ENCODE measurements at regions not wholly inside any gene's neighbourhood (a gene's known extent, or its start where the extent isn't known, plus 50 kb on each side); places are given as distances from the start of the nearest gene placed in this dataset.
"Not testable (repeated sequence)": the region's sequence is repeated elsewhere in the genome, so short reads cannot be mapped to it uniquely, and the experiment has no call there.

GRCh38 chr17:14459955-14460354, 159.1 kb downstream of the HS3ST3B1 start:
- no peak for DNase-seq

GRCh38 chr17:14458724-14459123, 157.8 kb downstream of the HS3ST3B1 start:
- DNase-seq, result no peak

- no peak for DNase-seq
These were observed 153.9 kb downstream of the HS3ST3B1 start for GRCh38 chr17:14454746-14455145.

GRCh38 chr17:14452856-14453255, 152.0 kb downstream of the HS3ST3B1 start:
- no peak for DNase-seq

- no peak for DNase-seq
These were observed 150.9 kb downstream of the HS3ST3B1 start for GRCh38 chr17:14451729-14452191.

- no peak for DNase-seq
These were observed 147.9 kb downstream of the HS3ST3B1 start for GRCh38 chr17:14448818-14449217.

GRCh38 chr17:14446825-14447224, 145.9 kb downstream of the HS3ST3B1 start:
- DNase-seq, result no peak

- no peak for DNase-seq
These were observed 144.0 kb downstream of the HS3ST3B1 start for GRCh38 chr17:14444915-14445314.

- DNase-seq, result peak; percentile 45
These were observed 142.1 kb downstream of the HS3ST3B1 start for GRCh38 chr17:14442798-14443528.

- no peak for DNase-seq
These were observed 136.3 kb downstream of the HS3ST3B1 start for GRCh38 chr17:14437176-14437575.

GRCh38 chr17:14436266-14436665, 135.4 kb downstream of the HS3ST3B1 start:
- DNase-seq, result peak; percentile 71

GRCh38 chr17:14434506-14434905, 133.6 kb downstream of the HS3ST3B1 start:
- DNase-seq, result peak; percentile 19

- DNase-seq, result no peak
These were observed 131.2 kb downstream of the HS3ST3B1 start for GRCh38 chr17:14432079-14432478.

- DNase-seq, result no peak
These were observed 128.2 kb downstream of the HS3ST3B1 start for GRCh38 chr17:14429084-14429483.

GRCh38 chr17:14428648-14429029, 127.8 kb downstream of the HS3ST3B1 start:
- no peak for DNase-seq

- DNase-seq, result no peak
These were observed 127.2 kb downstream of the HS3ST3B1 start for GRCh38 chr17:14427900-14428647.

- DNase-seq, result not testable (repeated sequence)
These were observed 122.3 kb downstream of the HS3ST3B1 start for GRCh38 chr17:14423156-14423555.

- no peak for DNase-seq
These were observed 116.5 kb downstream of the HS3ST3B1 start for GRCh38 chr17:14417336-14417735.

GRCh38 chr17:14409292-14409691, 108.4 kb downstream of the HS3ST3B1 start:
- no peak for DNase-seq

- DNase-seq, result no peak
These were observed 106.7 kb downstream of the HS3ST3B1 start for GRCh38 chr17:14407541-14407940.

- DNase-seq, result no peak
These were observed 104.3 kb downstream of the HS3ST3B1 start for GRCh38 chr17:14405189-14405588.
